Glutamatergic neuron (in vitro differentiated cells): ENCODE measurements at regions not wholly inside any gene's neighbourhood (a gene's known extent, or its start where the extent isn't known, plus 50 kb on each side); places are given as distances from the start of the nearest gene placed in this dataset.

ENCODE experiments used
- DNase-seq: peaks from one replicate; pipeline ENCODE4 v3.0.0; 2022
- H3K27ac Mint-ChIP-seq: one replicate; pipeline ENCODE4 v1.8.0; 2020; ENCODE audit warnings: mild to moderate bottlenecking, mixed read lengths, inconsistent platforms; ENCODE audit not compliant: unreplicated experiment
- H3K27me3 Mint-ChIP-seq: one replicate; pipeline ENCODE4 v1.8.0; 2020; ENCODE audit warnings: mild to moderate bottlenecking, moderate library complexity, mixed read lengths, inconsistent platforms; ENCODE audit not compliant: unreplicated experiment
- H3K36me3 Mint-ChIP-seq: one replicate; pipeline ENCODE4 v1.8.0; 2020; ENCODE audit warnings: mild to moderate bottlenecking, mixed read lengths, inconsistent platforms; ENCODE audit not compliant: unreplicated experiment
- H3K4me1 Mint-ChIP-seq: one replicate; pipeline ENCODE4 v1.8.0; 2020; ENCODE audit warnings: mild to moderate bottlenecking, low read depth, mixed read lengths, inconsistent platforms; ENCODE audit not compliant: unreplicated experiment
- H3K4me3 Mint-ChIP-seq: one replicate; pipeline ENCODE4 v1.8.0; 2020; ENCODE audit warnings: mild to moderate bottlenecking, mixed read lengths, inconsistent platforms; ENCODE audit not compliant: unreplicated experiment
- H3K9me3 Mint-ChIP-seq: one replicate; pipeline ENCODE4 v1.8.0; 2020; ENCODE audit warnings: mild to moderate bottlenecking, moderate library complexity, mixed read lengths, inconsistent platforms; ENCODE audit not compliant: unreplicated experiment
- TF ChIP-seq, protein P1 (sequence below): fragments of 200-600 bp; sonication (generic); IDR thresholded peaks from one replicate; pipeline ENCODE4 v1.5.0; 2021; ENCODE audit not compliant: partially characterized antibody, unreplicated experiment

GRCh38 chr20:19901226-19901625, 115.9 kb upstream of the NAA20 start:
- Mint-ChIP-seq H3K36me3 (peaks cover 36% of the 10 kb centered on the region), H3K27me3 (peaks cover 8% of the 10 kb centered on the region), H3K4me1 (no peaks in the 10 kb centered on the region), H3K27ac (no peak overlapping the region), H3K9me3 (peaks cover 9% of the 10 kb centered on the region), H3K4me3 (no peak overlapping the region)
- TF ChIP-seq, protein P1, sequence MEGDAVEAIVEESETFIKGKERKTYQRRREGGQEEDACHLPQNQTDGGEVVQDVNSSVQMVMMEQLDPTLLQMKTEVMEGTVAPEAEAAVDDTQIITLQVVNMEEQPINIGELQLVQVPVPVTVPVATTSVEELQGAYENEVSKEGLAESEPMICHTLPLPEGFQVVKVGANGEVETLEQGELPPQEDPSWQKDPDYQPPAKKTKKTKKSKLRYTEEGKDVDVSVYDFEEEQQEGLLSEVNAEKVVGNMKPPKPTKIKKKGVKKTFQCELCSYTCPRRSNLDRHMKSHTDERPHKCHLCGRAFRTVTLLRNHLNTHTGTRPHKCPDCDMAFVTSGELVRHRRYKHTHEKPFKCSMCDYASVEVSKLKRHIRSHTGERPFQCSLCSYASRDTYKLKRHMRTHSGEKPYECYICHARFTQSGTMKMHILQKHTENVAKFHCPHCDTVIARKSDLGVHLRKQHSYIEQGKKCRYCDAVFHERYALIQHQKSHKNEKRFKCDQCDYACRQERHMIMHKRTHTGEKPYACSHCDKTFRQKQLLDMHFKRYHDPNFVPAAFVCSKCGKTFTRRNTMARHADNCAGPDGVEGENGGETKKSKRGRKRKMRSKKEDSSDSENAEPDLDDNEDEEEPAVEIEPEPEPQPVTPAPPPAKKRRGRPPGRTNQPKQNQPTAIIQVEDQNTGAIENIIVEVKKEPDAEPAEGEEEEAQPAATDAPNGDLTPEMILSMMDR: no peak
- no peak for DNase-seq

GRCh38 chr20:19903168-19903811, 113.9 kb upstream of the NAA20 start:
- TF ChIP-seq, protein P1: no peak
- Mint-ChIP-seq H3K4me3 (no peak overlapping the region), H3K4me1 (no peaks in the 10 kb centered on the region), H3K36me3 (peaks cover 28% of the 10 kb centered on the region), H3K9me3 (peaks cover 10% of the 10 kb centered on the region), H3K27me3 (peaks cover 8% of the 10 kb centered on the region), H3K27ac (no peak overlapping the region)
- no peak for DNase-seq

DNA sequence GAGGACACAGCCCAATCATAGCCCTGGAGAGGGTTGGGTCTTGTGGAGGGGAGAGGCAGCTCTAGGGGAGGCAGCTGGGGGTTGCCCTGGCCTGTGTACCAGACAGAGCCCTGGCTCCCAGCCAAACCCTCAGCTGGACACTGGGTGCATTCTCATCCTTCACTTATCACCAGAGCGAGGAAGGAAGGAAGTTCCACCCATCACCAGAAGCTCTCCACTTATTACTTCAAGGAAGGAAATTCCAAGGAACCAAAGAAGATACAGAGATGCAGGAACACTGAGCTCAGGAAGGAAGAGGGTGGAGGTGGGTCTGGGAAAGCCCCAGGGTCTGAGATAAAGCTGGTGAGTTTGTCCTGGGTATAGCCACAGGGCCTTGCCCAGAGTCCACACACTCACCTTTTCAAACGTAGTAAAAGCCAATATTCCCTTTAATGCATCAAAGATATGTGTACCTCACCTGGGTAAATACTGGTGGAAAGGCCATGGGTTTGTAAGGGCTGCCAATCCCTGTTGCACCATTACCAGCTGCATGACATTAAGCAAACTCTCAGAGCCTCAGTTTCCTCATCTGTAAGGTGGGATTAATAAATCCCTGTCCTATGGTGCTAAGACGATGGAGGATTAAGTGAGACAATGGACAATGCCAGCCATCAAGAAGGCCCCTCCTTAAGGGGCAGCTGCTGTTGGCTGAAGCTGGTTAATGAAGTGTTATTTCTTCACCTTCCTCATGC, 109.7 kb upstream of the NAA20 start:
- Mint-ChIP-seq H3K4me3 (no peak overlapping the region), H3K4me1 (no peaks in the 10 kb centered on the region), H3K27me3 (peaks cover 10% of the 10 kb centered on the region), H3K27ac (no peak overlapping the region), H3K9me3 (peaks cover 5% of the 10 kb centered on the region), H3K36me3 (peaks cover 9% of the 10 kb centered on the region)
- DNase-seq: no peak
- TF ChIP-seq, protein P1: no peak

GRCh38 chr20:19908576-19908975, 108.6 kb upstream of the NAA20 start:
- Mint-ChIP-seq H3K36me3 (peaks cover 9% of the 10 kb centered on the region), H3K27me3 (peaks cover 8% of the 10 kb centered on the region), H3K9me3 (peaks cover 5% of the 10 kb centered on the region), H3K27ac (no peak overlapping the region), H3K4me1 (no peaks in the 10 kb centered on the region), H3K4me3 (no peak overlapping the region)
- no peak for DNase-seq
- TF ChIP-seq, protein P1: no peak

DNA sequence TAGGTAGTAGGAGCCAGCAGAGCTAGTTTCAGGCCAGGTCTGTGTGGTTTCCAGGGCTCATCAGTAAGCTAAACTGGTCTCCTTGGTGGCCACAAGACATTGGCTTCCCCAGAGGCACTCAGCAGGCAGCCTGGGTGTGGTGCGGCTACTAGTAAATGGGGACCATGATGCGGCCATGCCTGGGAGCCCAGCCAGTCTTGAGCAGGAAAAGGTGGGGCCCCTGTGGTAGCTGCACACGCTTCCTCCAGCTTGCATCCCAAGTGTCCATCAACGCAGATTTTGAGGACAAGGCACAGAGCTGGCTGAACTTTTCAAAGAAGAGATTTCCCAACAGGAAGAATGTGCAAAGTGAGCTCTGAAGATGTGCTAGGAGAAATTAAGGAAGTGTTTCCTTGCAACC, 107.4 kb upstream of the NAA20 start:
- H3K27ac Mint-ChIP-seq: no peak overlapping the region
- no peak overlapping the region for H3K4me3 Mint-ChIP-seq
- peaks cover 3% of the 10 kb centered on the region for H3K4me1 Mint-ChIP-seq
- H3K36me3 Mint-ChIP-seq: peaks cover 4% of the 10 kb centered on the region
- TF ChIP-seq, protein P1: no peak
- H3K27me3 Mint-ChIP-seq: peaks cover 5% of the 10 kb centered on the region
- H3K9me3 Mint-ChIP-seq: peaks cover 5% of the 10 kb centered on the region
- no peak for DNase-seq
